ENCODE measurements at regions not wholly inside any gene's neighbourhood (a gene's known extent, or its start where the extent isn't known, plus 50 kb on each side); places are given as distances from the start of the nearest gene placed in this dataset.

DNA sequence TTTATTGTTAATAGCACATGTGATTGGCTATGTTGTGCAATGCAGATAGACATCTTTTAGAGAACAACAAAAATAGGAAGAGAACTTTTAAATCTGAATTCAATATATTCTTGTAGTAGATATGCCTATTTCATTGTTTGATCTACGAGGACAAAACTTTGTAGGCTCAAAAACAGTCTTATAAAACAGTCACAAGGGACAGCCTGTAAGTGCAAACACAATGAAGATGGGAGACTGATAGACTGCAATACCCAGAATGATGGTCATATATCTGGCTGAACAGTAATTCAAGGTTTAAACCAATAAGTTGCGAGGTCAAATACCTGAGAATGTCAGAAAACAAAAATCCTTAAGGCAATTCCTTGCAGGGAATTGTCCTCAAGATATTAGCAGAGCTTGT, 1342.9 kb upstream of the ADGRB3 start:
- no TSS peak for BruUV-seq (replicated peaks)
- intact Hi-C loops (cut with micrococcal nuclease), result no loop called here

DNA sequence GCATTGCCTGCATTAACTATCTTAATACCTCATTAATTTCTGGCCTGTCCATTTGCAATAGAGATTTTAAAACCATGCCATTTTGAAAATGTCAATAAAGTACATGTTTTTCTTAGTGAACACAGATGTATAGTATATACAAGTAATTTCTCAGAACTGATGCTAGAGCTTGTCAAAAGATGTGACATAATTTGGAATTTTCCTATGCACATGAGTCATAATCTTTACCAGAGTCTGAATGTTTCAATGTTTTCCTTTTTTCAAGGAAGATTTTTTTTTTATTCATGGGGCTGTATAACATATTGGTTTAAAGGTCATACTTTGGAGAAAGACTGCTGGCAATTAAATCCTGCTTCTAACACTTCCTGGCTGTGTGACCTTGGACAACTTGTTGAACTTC, 1347.5 kb upstream of the ADGRB3 start:
- no peaks in the 10 kb centered on the region for H3K9me3 ChIP-seq (ENCODE audit: low read length)
- H3F3A ChIP-seq (ENCODE audit: low read length, unreplicated experiment), result no peaks in the 10 kb centered on the region
- no peak overlapping the region for H3K9ac ChIP-seq (ENCODE audit: low read length)
- H3K27me3 ChIP-seq (ENCODE audit: low read length), result no peaks in the 10 kb centered on the region
- H3K9me2 ChIP-seq (replicated peaks; ENCODE audit: low read length), result no peaks in the 10 kb centered on the region
- no peaks in the 10 kb centered on the region for H3K4me1 ChIP-seq (ENCODE audit: insufficient read depth, low read length)
- no peaks in the 10 kb centered on the region for H3K36me3 ChIP-seq (ENCODE audit: low read depth, low read length)
- no peak overlapping the region for H3K27ac ChIP-seq (ENCODE audit: low read length)
- ChIA-PET CTCF (no interaction called here), POLR2A (ENCODE audit: unreplicated experiment) (no interaction called here)
- BruUV-seq (replicated peaks), result no TSS peak
- TF ChIP-seq EZH2 (IDR thresholded peaks at IDR 0.05; ENCODE audit: low read length, unreplicated experiment) (no peak), EZH2phosphoT487 (IDR thresholded peaks at IDR 0.05; ENCODE audit: borderline replicate concordance, low read length) (no peak)
- TF ChIP-seq, protein P1, sequence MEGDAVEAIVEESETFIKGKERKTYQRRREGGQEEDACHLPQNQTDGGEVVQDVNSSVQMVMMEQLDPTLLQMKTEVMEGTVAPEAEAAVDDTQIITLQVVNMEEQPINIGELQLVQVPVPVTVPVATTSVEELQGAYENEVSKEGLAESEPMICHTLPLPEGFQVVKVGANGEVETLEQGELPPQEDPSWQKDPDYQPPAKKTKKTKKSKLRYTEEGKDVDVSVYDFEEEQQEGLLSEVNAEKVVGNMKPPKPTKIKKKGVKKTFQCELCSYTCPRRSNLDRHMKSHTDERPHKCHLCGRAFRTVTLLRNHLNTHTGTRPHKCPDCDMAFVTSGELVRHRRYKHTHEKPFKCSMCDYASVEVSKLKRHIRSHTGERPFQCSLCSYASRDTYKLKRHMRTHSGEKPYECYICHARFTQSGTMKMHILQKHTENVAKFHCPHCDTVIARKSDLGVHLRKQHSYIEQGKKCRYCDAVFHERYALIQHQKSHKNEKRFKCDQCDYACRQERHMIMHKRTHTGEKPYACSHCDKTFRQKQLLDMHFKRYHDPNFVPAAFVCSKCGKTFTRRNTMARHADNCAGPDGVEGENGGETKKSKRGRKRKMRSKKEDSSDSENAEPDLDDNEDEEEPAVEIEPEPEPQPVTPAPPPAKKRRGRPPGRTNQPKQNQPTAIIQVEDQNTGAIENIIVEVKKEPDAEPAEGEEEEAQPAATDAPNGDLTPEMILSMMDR (conservative IDR thresholded peaks at IDR 0.05; ENCODE audit: low read depth, low read length), result no peak
- no peak for ATAC-seq
- H3K4me2 ChIP-seq (ENCODE audit: low read length), result no peak overlapping the region
- intact Hi-C loops (cut with micrococcal nuclease), result no loop called here
- no peak for DNase-seq
- H4K20me1 ChIP-seq (ENCODE audit: low read length), result no peaks in the 10 kb centered on the region
- H2AFZ ChIP-seq (ENCODE audit: low read length), result no peak overlapping the region
- no peaks in the 10 kb centered on the region for H3K79me2 ChIP-seq (ENCODE audit: low read length)
- no peak overlapping the region for H3K4me3 ChIP-seq (ENCODE audit: low read length)

More for the DNA sequence above, 1342.9 kb upstream of the ADGRB3 start:
- H3K9me3 ChIP-seq (ENCODE audit: low read length), result no peaks in the 10 kb centered on the region
- H3K4me1 ChIP-seq (ENCODE audit: insufficient read depth, low read length), result no peaks in the 10 kb centered on the region
- no peaks in the 10 kb centered on the region for H3F3A ChIP-seq (ENCODE audit: low read length, unreplicated experiment)
- no peak for ATAC-seq
- H3K27me3 ChIP-seq (ENCODE audit: low read length), result no peaks in the 10 kb centered on the region
- ChIA-PET POLR2A (ENCODE audit: unreplicated experiment) (no interaction called here), CTCF (no interaction called here)
- DNase-seq, result no peak
- no peak overlapping the region for H3K4me3 ChIP-seq (ENCODE audit: low read length)
- no peak overlapping the region for H3K4me2 ChIP-seq (ENCODE audit: low read length)
- TF ChIP-seq EZH2phosphoT487 (IDR thresholded peaks at IDR 0.05; ENCODE audit: borderline replicate concordance, low read length) (no peak), EZH2 (IDR thresholded peaks at IDR 0.05; ENCODE audit: low read length, unreplicated experiment) (no peak)
- TF ChIP-seq, protein P1 (conservative IDR thresholded peaks at IDR 0.05; ENCODE audit: low read depth, low read length), result no peak
- no peaks in the 10 kb centered on the region for H3K36me3 ChIP-seq (ENCODE audit: low read depth, low read length)
- no peaks in the 10 kb centered on the region for H4K20me1 ChIP-seq (ENCODE audit: low read length)
- no peak overlapping the region for H3K27ac ChIP-seq (ENCODE audit: low read length)
- no peak overlapping the region for H2AFZ ChIP-seq (ENCODE audit: low read length)
- no peak overlapping the region for H3K9ac ChIP-seq (ENCODE audit: low read length)
- H3K9me2 ChIP-seq (replicated peaks; ENCODE audit: low read length), result no peaks in the 10 kb centered on the region
- no peaks in the 10 kb centered on the region for H3K79me2 ChIP-seq (ENCODE audit: low read length)

DNA sequence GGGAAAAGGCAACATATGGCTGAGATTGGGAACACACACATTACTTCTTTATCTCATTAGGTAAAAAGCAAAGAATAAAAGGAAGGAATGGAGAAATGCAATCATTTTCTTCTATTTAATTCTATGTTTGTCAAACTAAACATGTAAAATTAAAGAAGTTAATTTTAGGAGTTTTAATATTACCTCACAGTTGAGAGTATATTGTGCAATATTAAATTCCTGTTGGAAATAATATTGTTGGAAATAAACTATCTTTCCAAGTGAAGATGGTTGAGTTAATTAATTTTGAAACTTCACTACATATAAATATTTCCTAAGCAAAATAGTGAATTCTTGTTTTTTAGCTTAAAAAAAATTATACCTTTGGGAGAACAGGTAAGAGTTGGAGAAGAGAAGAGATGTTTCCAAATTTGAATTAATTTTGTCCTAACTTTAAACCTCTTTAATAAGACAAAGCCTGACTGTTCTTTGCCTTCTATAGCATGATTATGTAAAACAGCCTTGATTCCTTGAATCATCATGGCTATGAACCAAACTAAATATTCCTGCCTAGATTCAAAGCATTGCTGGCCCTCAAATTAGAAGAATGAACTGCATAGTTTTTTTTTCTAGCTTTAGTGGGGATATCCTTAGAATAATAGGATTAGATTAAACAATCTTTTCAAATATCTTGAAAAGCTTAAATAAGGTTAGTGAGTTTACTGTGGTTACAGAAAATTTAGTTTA, 1349.1 kb upstream of the ADGRB3 start:
- Histone ChIP-seq H3K79me2 (ENCODE audit: low read length) (no peaks in the 10 kb centered on the region), H3K4me2 (ENCODE audit: low read length) (no peak overlapping the region), H3K9me2 (replicated peaks; ENCODE audit: low read length) (no peaks in the 10 kb centered on the region), H3K4me1 (ENCODE audit: insufficient read depth, low read length) (no peaks in the 10 kb centered on the region), H3K4me3 (ENCODE audit: low read length) (no peak overlapping the region), H3F3A (ENCODE audit: low read length, unreplicated experiment) (no peaks in the 10 kb centered on the region), H3K9ac (ENCODE audit: low read length) (no peak overlapping the region), H3K36me3 (ENCODE audit: low read depth, low read length) (no peaks in the 10 kb centered on the region), H4K20me1 (ENCODE audit: low read length) (no peaks in the 10 kb centered on the region), H3K9me3 (ENCODE audit: low read length) (no peaks in the 10 kb centered on the region), H3K27ac (ENCODE audit: low read length) (no peak overlapping the region), H3K27me3 (ENCODE audit: low read length) (no peaks in the 10 kb centered on the region), H2AFZ (ENCODE audit: low read length) (no peak overlapping the region)
- DNase-seq (no peak), ATAC-seq (no peak)
- intact Hi-C loops (cut with micrococcal nuclease), result no loop called here
- no TSS peak for BruUV-seq (replicated peaks)
- ChIA-PET CTCF (no interaction called here), POLR2A (ENCODE audit: unreplicated experiment) (no interaction called here)
- TF ChIP-seq, protein P1 (conservative IDR thresholded peaks at IDR 0.05; ENCODE audit: low read depth, low read length), result no peak
- TF ChIP-seq EZH2phosphoT487 (IDR thresholded peaks at IDR 0.05; ENCODE audit: borderline replicate concordance, low read length) (no peak), EZH2 (IDR thresholded peaks at IDR 0.05; ENCODE audit: low read length, unreplicated experiment) (no peak)
